ENCODE measurements at regions not wholly inside any gene's neighbourhood (a gene's known extent, or its start where the extent isn't known, plus 50 kb on each side); places are given as distances from the start of the nearest gene placed in this dataset.

- TF ChIP-seq ZFX (IDR thresholded peaks at IDR 0.05; ENCODE audit: borderline replicate concordance) (no peak), CTCF (IDR thresholded peaks at IDR 0.05) (no peak)
- H3K27ac ChIP-seq, result no peak overlapping the region
These were observed 89.6 kb downstream of the ARF6 start for GRCh38 chr14:49982501-49982951.

- no peak for TF ChIP-seq CTCF (IDR thresholded peaks at IDR 0.05)
- TF ChIP-seq ZFX (IDR thresholded peaks at IDR 0.05; ENCODE audit: borderline replicate concordance), result no peak
- no peak overlapping the region for H3K27ac ChIP-seq
These were observed 91.5 kb downstream of the ARF6 start for GRCh38 chr14:49984424-49984823.

- TF ChIP-seq ZFX (IDR thresholded peaks at IDR 0.05; ENCODE audit: borderline replicate concordance), result no peak
- no peak for TF ChIP-seq CTCF (IDR thresholded peaks at IDR 0.05)
- no peak overlapping the region for H3K27ac ChIP-seq
These were observed 93.6 kb downstream of the ARF6 start for GRCh38 chr14:49986343-49987014.

GRCh38 chr14:49988080-49988990 is 95.5 kb downstream of the ARF6 start:
- TF ChIP-seq ZFX (IDR thresholded peaks at IDR 0.05; ENCODE audit: borderline replicate concordance), result no peak
- TF ChIP-seq CTCF (IDR thresholded peaks at IDR 0.05), result no peak
- no peak overlapping the region for H3K27ac ChIP-seq

GRCh38 chr14:49989966-49990365 is 97.1 kb downstream of the ARF6 start:
- TF ChIP-seq CTCF (IDR thresholded peaks at IDR 0.05) (no peak), ZFX (IDR thresholded peaks at IDR 0.05; ENCODE audit: borderline replicate concordance) (no peak)
- no peak overlapping the region for H3K27ac ChIP-seq

- TF ChIP-seq ZFX (IDR thresholded peaks at IDR 0.05; ENCODE audit: borderline replicate concordance) (no peak), CTCF (IDR thresholded peaks at IDR 0.05) (no peak)
- no peak overlapping the region for H3K27ac ChIP-seq
These were observed 98.6 kb downstream of the ARF6 start for GRCh38 chr14:49991491-49991890.

- no peak for TF ChIP-seq CTCF (IDR thresholded peaks at IDR 0.05)
- no peak for TF ChIP-seq ZFX (IDR thresholded peaks at IDR 0.05; ENCODE audit: borderline replicate concordance)
- H3K27ac ChIP-seq, result no peak overlapping the region
These were observed 99.2 kb downstream of the ARF6 start for GRCh38 chr14:49992036-49992435.

Measured in 22Rv1 (cell line).